SH-SY5Y (cell line): ENCODE measurements at regions not wholly inside any gene's neighbourhood (a gene's known extent, or its start where the extent isn't known, plus 50 kb on each side); places are given as distances from the start of the nearest gene placed in this dataset.

ENCODE experiments used
- GATA2 ChIP-seq: IDR thresholded peaks from 2 replicates; pipeline ENCODE4 v1.6.1; 2011; ENCODE audit warnings: mild to moderate bottlenecking, low read depth, low read length
- GATA3 ChIP-seq: IDR thresholded peaks from 2 replicates; pipeline ENCODE4 v1.6.1; 2011; ENCODE audit warnings: low read depth, mild to moderate bottlenecking, low read length, moderate library complexity

GRCh38 chr3:148082506-148083280 is 615.0 kb upstream of the AGTR1 start:
- TF ChIP-seq GATA3: no peak
- TF ChIP-seq GATA2: no peak
